Activated naive CD4-positive, alpha-beta T cell treated with anti-CD3 and anti-CD28 coated beads, Interleukin-2, amount 50 U/mL, for 72 hours (primary cell): ENCODE measurements at regions not wholly inside any gene's neighbourhood (a gene's known extent, or its start where the extent isn't known, plus 50 kb on each side); places are given as distances from the start of the nearest gene placed in this dataset.

Experiments used
- ATAC-seq, 2 donors: fragments of 150-1000 bp; cut with Tn5 transposase; 2 replicates each; pipeline ENCODE4 v1.10.0; 2021; ENCODE audit warnings: mild to moderate bottlenecking in 2 of 2, moderate library complexity in 2 of 2
- DNase-seq, 2 donors: peaks; one replicate each; pipeline ENCODE4 v3.0.0; 2021 to 2022; ENCODE audit warnings: low spot score in 2 of 2
- H3K27ac Mint-ChIP-seq, 2 donors: one replicate each; pipeline ENCODE4 v1.8.0; 2022; ENCODE audit warnings: mild to moderate bottlenecking in 2 of 2, mixed read lengths in 2 of 2
- H3K36me3 Mint-ChIP-seq, 2 donors: one replicate each; pipeline ENCODE4 v1.8.0; 2022; ENCODE audit warnings: mixed read lengths in 2 of 2
- H3K9me3 Mint-ChIP-seq, 2 donors: one replicate each; pipeline ENCODE4 v1.8.0; 2022; ENCODE audit warnings: mixed read lengths in 2 of 2

- H3K9me3 Mint-ChIP-seq, result no peaks in the 10 kb centered on the region
- ATAC-seq, result no peak
These were observed 227.0 kb upstream of the PMEPA1 start for GRCh38 chr20:57936636-57937385.

DNA sequence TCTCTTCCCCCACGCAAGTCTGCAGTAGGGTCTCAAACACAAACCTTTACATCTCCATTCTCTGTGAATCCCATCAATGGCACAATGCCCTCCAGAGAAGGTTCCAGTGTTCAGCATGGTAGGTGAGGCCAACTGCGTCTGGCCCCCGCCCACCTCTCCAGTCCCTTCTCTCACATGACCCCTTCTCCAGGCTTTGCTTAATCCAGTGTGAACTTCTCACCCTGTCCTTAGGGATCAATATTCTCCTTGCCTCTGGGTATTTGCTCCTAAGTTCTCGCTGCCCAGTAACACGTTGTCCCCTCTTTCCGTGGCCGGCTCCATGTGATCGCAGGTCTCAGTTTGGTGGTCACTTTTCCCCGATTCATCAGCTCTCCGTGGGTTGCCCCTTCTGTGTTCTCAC lies 225.1 kb upstream of the PMEPA1 start:
- H3K9me3 Mint-ChIP-seq, result peaks cover 0 to 1% of the 10 kb centered on the region in 2 donors
- H3K36me3 Mint-ChIP-seq, result no peaks in the 10 kb centered on the region
- no peak for ATAC-seq
- DNase-seq, result no peak
- no peak overlapping the region for H3K27ac Mint-ChIP-seq

More at GRCh38 chr20:57936636-57937385, 227.0 kb upstream of the PMEPA1 start:
- no peak overlapping the region for H3K27ac Mint-ChIP-seq
- H3K36me3 Mint-ChIP-seq, result no peaks in the 10 kb centered on the region
- no peak for DNase-seq

DNA sequence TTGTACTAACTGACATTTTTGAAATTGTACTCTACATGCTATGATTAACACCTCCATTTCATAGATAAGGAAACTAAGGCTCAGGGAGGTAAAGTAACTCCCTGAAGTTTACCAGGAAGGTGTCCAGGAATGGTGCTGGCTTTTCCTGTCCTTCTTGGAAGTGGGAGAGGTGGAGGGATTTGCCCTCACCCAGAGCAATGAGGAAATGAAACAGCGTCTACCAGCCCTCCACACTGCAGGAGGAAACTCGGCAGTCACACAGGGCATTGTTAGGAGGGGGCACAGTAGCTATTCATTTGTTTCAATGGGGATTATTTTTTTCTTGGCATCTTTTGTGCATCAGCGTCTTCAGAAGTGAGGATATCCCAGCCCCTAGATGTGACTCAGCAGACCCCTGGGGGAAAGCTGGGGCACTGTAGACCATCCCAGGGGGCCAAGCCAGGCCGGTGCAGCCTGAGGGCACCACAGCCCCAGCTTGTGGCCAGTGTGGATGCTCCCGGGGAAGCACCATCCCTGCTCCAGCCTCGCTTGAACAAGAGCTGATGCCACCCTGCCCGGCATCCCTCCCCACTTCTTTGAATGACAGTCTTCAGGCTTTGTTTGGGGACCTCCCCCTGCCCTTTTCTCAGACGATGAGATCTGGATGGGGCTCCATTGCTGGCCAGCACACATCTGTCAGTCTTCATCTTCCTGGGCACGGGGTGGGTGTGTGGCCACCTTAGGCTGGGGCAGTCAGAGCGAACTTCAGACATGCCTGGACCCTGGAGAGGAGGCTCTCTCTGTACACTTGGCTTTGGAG lies 224.4 kb upstream of the PMEPA1 start:
- ATAC-seq (no peak), DNase-seq (no peak)

GRCh38 chr20:57932227-57932864 lies 222.5 kb upstream of the PMEPA1 start:
- Mint-ChIP-seq H3K36me3 (peaks cover 0 to 6% of the 10 kb centered on the region in 2 donors), H3K27ac (no peak overlapping the region), H3K9me3 (peaks cover 5 to 14% of the 10 kb centered on the region in 2 donors)
- DNase-seq, result no peak
- no peak for ATAC-seq

More for the DNA sequence above, 224.4 kb upstream of the PMEPA1 start:
- H3K36me3 Mint-ChIP-seq, result peaks cover 0 to 4% of the 10 kb centered on the region in 2 donors
- peaks cover 2 to 8% of the 10 kb centered on the region in 2 donors for H3K9me3 Mint-ChIP-seq
- H3K27ac Mint-ChIP-seq, result no peak overlapping the region

DNA sequence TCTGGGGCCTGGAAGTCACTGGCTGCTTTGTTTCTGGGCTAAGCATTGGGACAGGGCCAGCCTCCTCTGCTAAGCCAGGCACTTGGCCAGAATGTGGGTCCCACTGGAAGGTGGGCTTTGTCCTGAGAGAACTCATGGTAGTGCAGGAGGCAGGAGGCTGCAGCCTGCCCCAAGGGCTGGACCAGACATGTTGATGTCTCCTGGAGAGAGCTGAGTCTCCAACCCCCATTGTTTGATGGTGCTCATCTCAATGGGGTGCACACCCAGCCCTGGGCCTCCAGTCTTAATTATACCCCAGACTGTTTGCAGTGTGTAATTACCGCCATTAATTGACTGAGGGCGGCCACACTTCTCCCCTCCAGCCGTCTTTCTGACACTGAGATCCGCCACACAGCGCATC lies 220.5 kb upstream of the PMEPA1 start:
- peaks cover 19 to 28% of the 10 kb centered on the region in 2 donors for H3K9me3 Mint-ChIP-seq
- ATAC-seq (no peak), DNase-seq (no peak)
- H3K27ac Mint-ChIP-seq, result no peak overlapping the region
- H3K36me3 Mint-ChIP-seq, result peaks cover 16 to 17% of the 10 kb centered on the region in 2 donors

DNA sequence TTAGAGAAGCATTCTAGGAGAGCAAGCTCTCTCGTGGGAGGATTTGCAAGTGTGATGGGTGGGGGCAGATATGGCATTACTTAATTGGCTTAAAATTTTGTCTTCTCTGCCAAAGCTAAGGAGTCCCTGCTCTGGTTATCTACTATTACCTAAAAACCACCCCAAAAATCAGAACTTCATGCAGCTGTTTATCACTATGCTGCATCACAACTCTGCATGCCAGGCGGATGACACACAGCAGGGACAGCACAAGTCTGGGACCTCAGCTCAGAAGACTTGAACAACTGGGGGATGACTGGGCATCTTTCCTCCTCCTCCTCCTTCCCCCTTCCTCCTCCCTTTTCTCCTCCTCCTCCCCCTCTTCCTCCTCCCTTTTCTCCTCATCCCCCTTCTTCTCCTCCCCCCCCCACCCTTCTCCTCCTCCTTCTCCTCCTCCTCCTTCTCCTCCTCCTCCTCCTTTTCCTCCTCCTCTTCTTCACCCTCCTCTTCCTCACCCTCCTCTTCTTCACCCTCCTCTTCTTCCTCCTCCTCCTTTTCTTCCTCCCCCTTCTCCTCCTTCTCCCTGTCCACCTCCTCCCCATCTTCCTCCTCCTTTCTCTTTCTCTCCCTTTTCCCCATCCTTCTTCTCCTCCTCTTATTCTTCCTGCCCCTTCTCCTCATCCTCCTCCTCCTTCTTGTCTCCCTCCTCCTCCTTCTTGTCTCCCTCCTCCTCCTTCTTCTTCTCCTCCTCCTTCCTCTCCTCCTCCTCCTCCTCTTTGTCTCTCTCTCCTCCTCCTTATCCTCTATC lies 218.6 kb upstream of the PMEPA1 start:
- DNase-seq (no peak), ATAC-seq (no peak)
- peaks cover 17 to 18% of the 10 kb centered on the region in 2 donors for H3K36me3 Mint-ChIP-seq

DNA sequence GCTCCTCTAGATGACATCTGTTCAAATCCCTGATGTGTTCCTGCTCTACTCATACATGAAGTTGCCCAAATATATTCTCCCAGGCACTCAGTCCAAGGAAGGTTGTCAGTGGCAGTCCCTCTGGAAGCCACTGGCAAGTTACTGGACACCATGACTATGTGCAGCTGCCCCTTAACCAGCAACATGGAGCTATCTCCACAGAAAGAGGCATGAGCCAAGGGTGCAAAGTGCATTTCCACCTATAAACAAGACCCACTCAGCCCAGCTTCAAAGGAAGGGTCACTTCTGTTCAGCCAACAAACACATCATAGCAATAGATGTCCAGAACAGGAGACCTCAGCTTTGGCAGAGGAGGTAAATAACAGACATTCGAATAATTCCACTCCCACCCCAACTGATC lies 217.6 kb upstream of the PMEPA1 start:
- ATAC-seq, result no peak
- H3K36me3 Mint-ChIP-seq, result peaks cover 17 to 18% of the 10 kb centered on the region in 2 donors
- DNase-seq, result no peak
- H3K27ac Mint-ChIP-seq, result no peak overlapping the region
- H3K9me3 Mint-ChIP-seq, result peaks cover 22 to 31% of the 10 kb centered on the region in 2 donors

More for the DNA sequence above, 218.6 kb upstream of the PMEPA1 start:
- Mint-ChIP-seq H3K27ac (no peak overlapping the region), H3K9me3 (peaks cover 22 to 31% of the 10 kb centered on the region in 2 donors)

GRCh38 chr20:57922706-57923105 lies 212.9 kb upstream of the PMEPA1 start:
- Mint-ChIP-seq H3K27ac (no peak overlapping the region), H3K9me3 (peaks cover 18 to 19% of the 10 kb centered on the region in 2 donors), H3K36me3 (peaks cover 12 to 17% of the 10 kb centered on the region in 2 donors)
- no peak for DNase-seq
- no peak for ATAC-seq

GRCh38 chr20:57922083-57922482 lies 212.3 kb upstream of the PMEPA1 start:
- no peak for ATAC-seq
- peaks cover 14% of the 10 kb centered on the region in 2 donors for H3K9me3 Mint-ChIP-seq
- peaks cover 12 to 17% of the 10 kb centered on the region in 2 donors for H3K36me3 Mint-ChIP-seq
- H3K27ac Mint-ChIP-seq, result no peak overlapping the region
- DNase-seq, result no peak

DNA sequence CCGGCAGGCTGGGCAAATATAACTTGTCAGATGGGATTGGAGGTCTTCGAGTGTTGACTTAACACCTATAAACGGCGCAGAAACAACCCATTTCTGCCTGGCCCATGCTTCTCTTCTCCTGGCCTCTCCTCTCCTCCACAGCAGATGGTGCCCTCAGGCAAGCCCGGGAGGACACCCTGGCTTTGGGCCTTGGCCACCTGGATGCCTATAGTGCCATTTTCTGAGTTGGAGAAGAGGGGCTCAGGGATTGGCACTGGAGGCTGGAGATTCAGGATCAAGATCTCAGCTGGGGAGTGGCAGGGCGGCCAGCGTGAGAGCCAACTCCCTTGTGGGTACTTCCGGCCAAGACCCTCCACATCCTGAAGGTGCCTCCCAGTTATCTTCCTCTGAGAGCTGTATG lies 211.9 kb upstream of the PMEPA1 start:
- no peak overlapping the region for H3K27ac Mint-ChIP-seq
- ATAC-seq, result no peak
- no peak for DNase-seq
- peaks cover 11 to 13% of the 10 kb centered on the region in 2 donors for H3K36me3 Mint-ChIP-seq
- peaks cover 12 to 13% of the 10 kb centered on the region in 2 donors for H3K9me3 Mint-ChIP-seq

- ATAC-seq (no peak), DNase-seq (no peak)
- Mint-ChIP-seq H3K9me3 (peaks cover 7 to 8% of the 10 kb centered on the region in 2 donors), H3K36me3 (peaks cover 6 to 7% of the 10 kb centered on the region in 2 donors), H3K27ac (no peak overlapping the region)
These were observed 211.2 kb upstream of the PMEPA1 start for GRCh38 chr20:57920971-57921370.

GRCh38 chr20:57919049-57919448 lies 209.2 kb upstream of the PMEPA1 start:
- Mint-ChIP-seq H3K36me3 (no peaks in the 10 kb centered on the region), H3K9me3 (no peaks in the 10 kb centered on the region), H3K27ac (no peak overlapping the region)
- DNase-seq (no peak), ATAC-seq (no peak)

DNA sequence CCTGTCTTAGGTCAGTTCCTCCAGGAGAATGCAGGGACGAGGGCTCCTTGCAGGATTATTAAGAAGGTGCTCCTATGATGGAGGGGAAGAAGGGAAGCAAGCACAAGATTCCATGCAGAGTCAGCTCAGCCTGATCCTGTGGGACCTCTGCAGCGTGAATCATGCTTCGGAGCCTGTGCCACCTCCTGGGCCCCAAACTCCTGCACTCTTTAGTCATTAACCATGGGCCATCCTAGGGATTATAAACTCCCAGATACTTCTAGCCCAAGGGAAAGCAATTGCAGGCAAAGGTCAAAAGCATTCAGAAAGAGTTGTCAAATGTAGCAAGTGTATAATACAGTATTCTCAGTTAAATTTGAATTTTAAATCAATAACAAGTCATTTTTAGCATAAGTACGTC lies 208.7 kb upstream of the PMEPA1 start:
- ATAC-seq, result no peak
- Mint-ChIP-seq H3K9me3 (no peaks in the 10 kb centered on the region), H3K27ac (no peak overlapping the region), H3K36me3 (no peaks in the 10 kb centered on the region)
- no peak for DNase-seq

- H3K36me3 Mint-ChIP-seq, result no peaks in the 10 kb centered on the region
- no peaks in the 10 kb centered on the region for H3K9me3 Mint-ChIP-seq
- no peak overlapping the region for H3K27ac Mint-ChIP-seq
- ATAC-seq, result no peak
- DNase-seq, result peak in 1 of 2 donors; percentile 7
These were observed 204.4 kb upstream of the PMEPA1 start for GRCh38 chr20:57914205-57914604.

DNA sequence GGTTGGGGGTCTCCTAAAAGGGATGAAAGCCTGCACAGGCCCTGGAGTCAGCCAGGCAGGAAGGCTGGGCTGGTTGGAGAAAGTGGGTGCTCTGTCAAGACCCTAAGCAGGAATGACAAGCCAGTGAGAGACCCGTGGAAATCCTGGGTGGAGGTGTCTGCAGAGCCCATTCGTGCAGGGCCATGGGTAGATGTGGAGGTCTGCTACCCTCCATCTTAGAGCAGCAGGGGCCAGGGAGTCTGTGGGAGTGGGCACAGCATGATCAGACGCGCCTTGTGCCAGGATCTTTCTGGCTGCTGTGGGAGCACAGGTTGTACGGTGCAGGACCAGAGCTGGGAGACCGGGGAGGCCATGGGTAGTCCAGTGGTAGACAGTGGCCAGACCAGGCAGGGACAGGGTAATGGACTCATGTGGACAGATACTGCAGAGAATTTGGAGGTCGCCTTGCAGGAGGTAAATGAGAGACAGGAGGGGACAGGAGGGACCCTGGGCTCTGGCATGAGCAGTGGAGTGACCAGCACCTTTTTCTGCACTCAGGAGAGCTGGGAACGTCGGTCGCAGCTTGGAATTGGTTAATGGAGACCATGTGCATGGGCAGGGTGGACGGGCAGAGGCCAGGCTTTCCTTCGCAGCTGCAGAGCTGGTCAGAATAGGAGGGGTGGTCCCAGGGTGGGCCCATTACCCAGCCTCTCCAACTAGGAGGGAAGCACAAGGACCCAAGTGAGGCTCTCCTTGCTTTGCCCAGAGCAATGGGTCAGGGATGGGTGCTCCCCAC lies 203.5 kb upstream of the PMEPA1 start:
- no peak for ATAC-seq
- H3K9me3 Mint-ChIP-seq, result no peaks in the 10 kb centered on the region
- DNase-seq, result peak in 1 of 2 donors; percentile 35
- H3K27ac Mint-ChIP-seq, result no peak overlapping the region
- no peaks in the 10 kb centered on the region for H3K36me3 Mint-ChIP-seq

GRCh38 chr20:57912227-57912582 lies 202.4 kb upstream of the PMEPA1 start:
- DNase-seq, result peak in 1 of 2 donors; percentile 11
- Mint-ChIP-seq H3K27ac (no peak overlapping the region), H3K9me3 (no peaks in the 10 kb centered on the region), H3K36me3 (no peaks in the 10 kb centered on the region)
- ATAC-seq, result no peak
